HCT116 (cell line): ENCODE measurements at regions not wholly inside any gene's neighbourhood (a gene's known extent, or its start where the extent isn't known, plus 50 kb on each side); places are given as distances from the start of the nearest gene placed in this dataset.

Experiments used
- ATAC-seq: fragments of 200-7000 bp; cut with Tn5 transposase; 2 replicates; pipeline ENCODE4 v1.9.1; 2020; ENCODE audit warnings: mild to moderate bottlenecking, moderate library complexity
- BruUV-seq: library from RNA; stranded (reverse); fragments of 400-500 nt; replicated peaks from 2 replicates; lab custom pipeline; 2021; lab: Mats Ljungman, UMichigan
- CTCF ChIA-PET: fragments of 300-600 bp; sonication (Branson Sonifier 250); formaldehyde crosslinking; loops from one replicate; lab custom pipeline; 2021; ENCODE audit warnings: antibody characterized with exemption; lab: Charles Lee
- POLR2A ChIA-PET: fragments of 300-600, 350-600 bp; sonication (Branson Sonifier 250); formaldehyde crosslinking; loops from one replicate; lab custom pipeline; 2021; ENCODE audit warnings: antibody characterized with exemption; lab: Charles Lee
- RAD21 ChIA-PET, 2 experiments: fragments of 300-600 bp; sonication (Branson Sonifier 250); formaldehyde crosslinking; loops; one replicate each; lab custom pipeline; 2023; ENCODE audit warnings: low total read pairs in 2 of 2; ENCODE audit not compliant: uncharacterized antibody in 2 of 2, unreplicated experiment in 2 of 2, low non-redundant PET in 1 of 2; lab: Charles Lee
- DNase-seq: peaks from one replicate; pipeline ENCODE4 v3.0.0-alpha.2; 2010; ENCODE audit warnings: low read depth, low spot score
- H2AFZ ChIP-seq: fragments of 200-600 bp; shearing (Covaris generic), sonication (generic); 2 replicates; pipeline ENCODE4 v1.6.1; 2017; ENCODE audit warnings: low read depth, mixed run types, mixed read lengths, antibody characterized with exemption, low read length; ENCODE audit not compliant: poor library complexity, severe bottlenecking
- H3K27ac ChIP-seq: 2 replicates; pipeline ENCODE4 v1.5.1; 2012; ENCODE audit warnings: low read depth, low read length
- H3K27me3 ChIP-seq: fragments of 200-600 bp; sonication (generic); 2 replicates; pipeline ENCODE4 v1.6.1; 2016; ENCODE audit warnings: mixed run types, low read length, mixed read lengths; ENCODE audit not compliant: insufficient read depth
- H3K36me3 ChIP-seq, 2 experiments: fragments of 200-500 bp in 1 of 2; fragments of 200-600 bp in 1 of 2; sonication (Bioruptor generic) in 1 of 2; sonication (generic) in 1 of 2; 2 replicates each; pipeline versions ENCODE4 v1.5.1 to v1.6.1; 2014 to 2016; ENCODE audit warnings: low read length in 2 of 2, inconsistent platforms in 1 of 2, mixed read lengths in 1 of 2, mixed run types in 1 of 2; ENCODE audit not compliant: insufficient read depth in 2 of 2, control insufficient read depth in 1 of 2
- H3K4me1 ChIP-seq, 2 experiments: fragments of 200-600 bp in 1 of 2; sonication (generic) in 1 of 2; 2 replicates each; pipeline versions ENCODE4 v1.5.1 to v1.6.1; 2012 to 2017; ENCODE audit warnings: low read length in 2 of 2, inconsistent platforms in 1 of 2, mild to moderate bottlenecking in 1 of 2, mixed read lengths in 1 of 2, mixed run types in 1 of 2, moderate library complexity in 1 of 2; ENCODE audit not compliant: insufficient read depth in 2 of 2, control insufficient read depth in 1 of 2
- H3K4me2 ChIP-seq: fragments of 200-600 bp; sonication (generic); 2 replicates; pipeline ENCODE4 v1.6.1; 2017; ENCODE audit warnings: mixed run types, low read length, mixed read lengths
- H3K4me3 ChIP-seq, 2 experiments: fragments of 200-600 bp in 1 of 2; sonication (generic) in 1 of 2; replicated peaks in 1 of 2; 2 replicates each; pipeline ENCODE4 v1.5.1; 2011 to 2016; ENCODE audit warnings: low read length in 2 of 2, control low read depth in 1 of 2, low read depth in 1 of 2, mild to moderate bottlenecking in 1 of 2, mixed read lengths in 1 of 2, mixed run types in 1 of 2
- H3K79me2 ChIP-seq: fragments of 200-600 bp; sonication (generic); 2 replicates; pipeline ENCODE4 v1.6.1; 2017; ENCODE audit warnings: mild to moderate bottlenecking, mixed run types, low read length, moderate library complexity, mixed read lengths; ENCODE audit not compliant: insufficient read depth
- H3K9ac ChIP-seq: fragments of 200-600 bp; sonication (generic); 2 replicates; pipeline ENCODE4 v1.6.1; 2016; ENCODE audit warnings: low read length, mixed read lengths
- H3K9me2 ChIP-seq: fragments of 200-600 bp; sonication (generic), shearing (Covaris generic); 2 replicates; pipeline ENCODE4 v1.6.1; 2017; ENCODE audit warnings: mixed run types, mild to moderate bottlenecking, moderate library complexity; ENCODE audit not compliant: insufficient read depth
- H3K9me3 ChIP-seq, 2 experiments: fragments of 200-500 bp in 1 of 2; fragments of 200-600 bp in 1 of 2; sonication (Bioruptor generic) in 1 of 2; sonication (generic) in 1 of 2; 2 replicates each; pipeline ENCODE4 v1.6.1; 2014 to 2017; ENCODE audit warnings: low read length in 2 of 2, mixed read lengths in 2 of 2, inconsistent platforms in 1 of 2, low read depth in 1 of 2, mild to moderate bottlenecking in 1 of 2, mixed run types in 1 of 2, moderate library complexity in 1 of 2; ENCODE audit not compliant: control insufficient read depth in 1 of 2, insufficient read depth in 1 of 2
- H4K20me1 ChIP-seq: fragments of 200-600 bp; sonication (generic), shearing (Covaris generic); 2 replicates; pipeline ENCODE4 v1.6.1; 2017; ENCODE audit warnings: mixed run types, mild to moderate bottlenecking, moderate library complexity; ENCODE audit not compliant: insufficient read depth
- EGR1 ChIP-seq: IDR thresholded peaks from 2 replicates; pipeline ENCODE4 v1.6.1; 2012; ENCODE audit warnings: low read depth
- ELF1 ChIP-seq: IDR thresholded peaks from 2 replicates; pipeline ENCODE4 v1.6.1; 2012; ENCODE audit warnings: low read depth, borderline replicate concordance
- FOSL1 ChIP-seq: IDR thresholded peaks from 2 replicates; pipeline ENCODE4 v1.6.1; 2012; ENCODE audit warnings: low read depth
- JUND ChIP-seq: IDR thresholded peaks from 2 replicates; pipeline ENCODE4 v1.6.1; 2012
- POLR2A ChIP-seq: IDR thresholded peaks from 2 replicates; pipeline ENCODE4 v1.7.0; 2011; ENCODE audit warnings: borderline replicate concordance; ENCODE audit not compliant: insufficient read depth, insufficient read length; ENCODE audit errors: extremely low read depth
- POLR2AphosphoS5 ChIP-seq: IDR thresholded peaks from 2 replicates; pipeline ENCODE4 v1.6.1; 2011; ENCODE audit warnings: mild to moderate bottlenecking, low read depth, low read length, moderate library complexity
- SIN3A ChIP-seq: IDR thresholded peaks from 2 replicates; pipeline ENCODE4 v1.6.1; 2012; ENCODE audit warnings: low read depth
- SRF ChIP-seq: IDR thresholded peaks from 2 replicates; pipeline ENCODE4 v1.6.1; 2012; ENCODE audit warnings: low read depth
- ZNF274 ChIP-seq: fragments of 200-500 bp; sonication (Bioruptor generic); IDR thresholded peaks from 2 replicates; pipeline ENCODE4 v1.6.1; 2014; ENCODE audit warnings: mild to moderate bottlenecking, low read depth, low read length, inconsistent platforms
- intact Hi-C: fragments of 100-400 bp; cut with micrococcal nuclease; formaldehyde crosslinking; loops from 2 replicates; pipeline ENCODE4 v1.10.0; 2022
- TF ChIP-seq, protein P1 (sequence below): IDR thresholded peaks from 2 replicates; pipeline ENCODE4 v1.6.1; 2012
- TF ChIP-seq, protein P2 (sequence below): IDR thresholded peaks from 2 replicates; pipeline ENCODE4 v1.6.1; 2012
- TF ChIP-seq, protein P3 (sequence below): IDR thresholded peaks from 2 replicates; pipeline ENCODE4 v1.6.1; 2012; ENCODE audit warnings: low read depth

DNA sequence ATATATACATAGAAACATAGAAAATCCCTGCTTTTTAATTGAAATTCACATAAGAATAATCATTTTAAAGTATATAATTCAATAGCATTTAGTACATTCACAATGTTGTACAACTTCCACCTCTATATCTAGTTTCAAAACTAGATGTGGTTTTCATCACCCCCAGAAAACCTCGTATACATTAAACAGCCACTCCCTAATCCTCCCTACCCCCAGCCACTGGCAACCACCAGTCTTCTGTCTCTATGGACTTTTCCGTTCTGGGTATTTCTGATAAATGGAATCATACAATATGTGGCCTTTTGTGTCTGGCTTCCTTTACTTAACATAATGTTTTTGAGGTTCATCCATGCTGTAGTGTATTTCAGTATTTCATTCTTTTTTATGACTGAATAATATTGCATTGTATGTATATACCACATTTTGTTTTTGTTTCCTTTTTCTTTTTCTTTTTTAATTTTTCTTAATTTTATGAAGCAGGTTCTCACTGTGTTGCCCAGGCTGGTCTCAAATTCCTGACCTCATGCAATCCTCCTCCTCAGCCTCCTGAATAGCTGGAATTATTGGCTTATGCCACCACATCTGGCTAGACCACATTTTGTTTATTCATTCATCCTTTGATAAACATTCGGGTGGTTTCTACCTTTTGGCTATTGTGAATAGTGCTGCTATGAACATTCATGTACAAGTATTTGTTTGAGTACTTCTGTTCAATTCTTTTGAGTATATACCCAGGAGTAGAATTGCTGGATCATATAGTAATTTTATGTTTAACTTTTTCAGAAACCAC is 50.6 kb upstream of the RNF152 start:
- no peaks in the 10 kb centered on the region for H3K79me2 ChIP-seq
- no peaks in the 10 kb centered on the region for H4K20me1 ChIP-seq
- no peaks in the 10 kb centered on the region for H3K27me3 ChIP-seq
- ChIA-PET RAD21 (no interaction called here), CTCF (no interaction called here), POLR2A (no interaction called here)
- no TSS peak for BruUV-seq
- no peaks in the 10 kb centered on the region for H3K9me3 ChIP-seq
- no peak overlapping the region for H3K4me3 ChIP-seq
- intact Hi-C loops, result no loop called here
- no peak overlapping the region for H2AFZ ChIP-seq
- H3K4me2 ChIP-seq, result no peak overlapping the region
- H3K9ac ChIP-seq, result no peak overlapping the region
- TF ChIP-seq, protein P1, sequence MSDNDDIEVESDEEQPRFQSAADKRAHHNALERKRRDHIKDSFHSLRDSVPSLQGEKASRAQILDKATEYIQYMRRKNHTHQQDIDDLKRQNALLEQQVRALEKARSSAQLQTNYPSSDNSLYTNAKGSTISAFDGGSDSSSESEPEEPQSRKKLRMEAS, result no peak
- TF ChIP-seq POLR2AphosphoS5 (no peak), ZNF274 (no peak), SRF (no peak), SIN3A (no peak), EGR1 (no peak), FOSL1 (no peak), ELF1 (no peak), JUND (no peak), POLR2A (no peak)
- TF ChIP-seq, protein P2, sequence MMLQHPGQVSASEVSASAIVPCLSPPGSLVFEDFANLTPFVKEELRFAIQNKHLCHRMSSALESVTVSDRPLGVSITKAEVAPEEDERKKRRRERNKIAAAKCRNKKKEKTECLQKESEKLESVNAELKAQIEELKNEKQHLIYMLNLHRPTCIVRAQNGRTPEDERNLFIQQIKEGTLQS, result no peak
- TF ChIP-seq, protein P3, sequence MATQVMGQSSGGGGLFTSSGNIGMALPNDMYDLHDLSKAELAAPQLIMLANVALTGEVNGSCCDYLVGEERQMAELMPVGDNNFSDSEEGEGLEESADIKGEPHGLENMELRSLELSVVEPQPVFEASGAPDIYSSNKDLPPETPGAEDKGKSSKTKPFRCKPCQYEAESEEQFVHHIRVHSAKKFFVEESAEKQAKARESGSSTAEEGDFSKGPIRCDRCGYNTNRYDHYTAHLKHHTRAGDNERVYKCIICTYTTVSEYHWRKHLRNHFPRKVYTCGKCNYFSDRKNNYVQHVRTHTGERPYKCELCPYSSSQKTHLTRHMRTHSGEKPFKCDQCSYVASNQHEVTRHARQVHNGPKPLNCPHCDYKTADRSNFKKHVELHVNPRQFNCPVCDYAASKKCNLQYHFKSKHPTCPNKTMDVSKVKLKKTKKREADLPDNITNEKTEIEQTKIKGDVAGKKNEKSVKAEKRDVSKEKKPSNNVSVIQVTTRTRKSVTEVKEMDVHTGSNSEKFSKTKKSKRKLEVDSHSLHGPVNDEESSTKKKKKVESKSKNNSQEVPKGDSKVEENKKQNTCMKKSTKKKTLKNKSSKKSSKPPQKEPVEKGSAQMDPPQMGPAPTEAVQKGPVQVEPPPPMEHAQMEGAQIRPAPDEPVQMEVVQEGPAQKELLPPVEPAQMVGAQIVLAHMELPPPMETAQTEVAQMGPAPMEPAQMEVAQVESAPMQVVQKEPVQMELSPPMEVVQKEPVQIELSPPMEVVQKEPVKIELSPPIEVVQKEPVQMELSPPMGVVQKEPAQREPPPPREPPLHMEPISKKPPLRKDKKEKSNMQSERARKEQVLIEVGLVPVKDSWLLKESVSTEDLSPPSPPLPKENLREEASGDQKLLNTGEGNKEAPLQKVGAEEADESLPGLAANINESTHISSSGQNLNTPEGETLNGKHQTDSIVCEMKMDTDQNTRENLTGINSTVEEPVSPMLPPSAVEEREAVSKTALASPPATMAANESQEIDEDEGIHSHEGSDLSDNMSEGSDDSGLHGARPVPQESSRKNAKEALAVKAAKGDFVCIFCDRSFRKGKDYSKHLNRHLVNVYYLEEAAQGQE, result no peak
- TF ChIP-seq, all 23 proteins: peak for 0
- Histone ChIP-seq H3K4me1 (peaks cover 0 to 6% of the 10 kb centered on the region in 2 experiments; a peak in 1 of 4 replicates), H3K27ac (no peak overlapping the region), H3K9me2 (no peaks in the 10 kb centered on the region), H3K36me3 (no peaks in the 10 kb centered on the region)
- DNase-seq (no peak), ATAC-seq (no peak)
